HFFc6 (cell line): ENCODE measurements at regions not wholly inside any gene's neighbourhood (a gene's known extent, or its start where the extent isn't known, plus 50 kb on each side); places are given as distances from the start of the nearest gene placed in this dataset.

Experiments
- DNase-seq: peaks from one replicate; pipeline ENCODE4 v3.0.0-alpha.2; 2018
- H3K27ac Mint-ChIP-seq: 2 replicates; pipeline ENCODE4 v1.8.0; 2020; ENCODE audit warnings: mild to moderate bottlenecking, mixed read lengths
- H3K27me3 Mint-ChIP-seq: 2 replicates; pipeline ENCODE4 v1.8.0; 2021; ENCODE audit warnings: mild to moderate bottlenecking, moderate library complexity, mixed read lengths; ENCODE audit not compliant: insufficient read depth
- H3K36me3 Mint-ChIP-seq: 2 replicates; pipeline ENCODE4 v1.8.0; 2021; ENCODE audit warnings: low read depth, mixed read lengths
- H3K4me1 Mint-ChIP-seq: 2 replicates; pipeline ENCODE4 v1.8.0; 2020; ENCODE audit warnings: low read depth, mixed read lengths
- H3K4me3 Mint-ChIP-seq: 2 replicates; pipeline ENCODE4 v1.8.0; 2020; ENCODE audit warnings: mild to moderate bottlenecking, moderate library complexity, mixed read lengths
- H3K9me3 Mint-ChIP-seq: 2 replicates; pipeline ENCODE4 v1.8.0; 2020; ENCODE audit warnings: mild to moderate bottlenecking, mixed read lengths
- TF ChIP-seq, protein P1 (sequence below): fragments of 200-600 bp; sonication (generic); IDR thresholded peaks from 2 replicates; pipeline ENCODE4 v1.5.0; 2021; ENCODE audit warnings: antibody characterized with exemption, mild to moderate bottlenecking

DNA sequence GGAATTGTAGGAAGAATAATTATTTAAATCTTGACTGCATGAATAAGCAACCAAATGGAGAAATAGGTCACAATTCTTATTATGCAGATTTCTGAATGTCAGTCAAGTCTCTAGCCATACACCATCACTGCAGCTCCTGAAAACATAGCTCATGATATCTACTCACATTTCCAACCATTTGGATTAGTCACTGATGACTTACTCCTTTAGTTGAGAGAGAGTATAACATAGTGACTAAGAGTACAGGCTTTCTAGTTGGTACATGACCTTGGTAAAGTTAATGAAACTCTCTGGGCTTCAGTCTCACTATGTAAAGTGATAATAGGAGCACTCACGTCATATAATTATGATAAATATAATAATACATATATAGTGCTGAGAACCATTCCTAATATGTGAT, 265.2 kb downstream of the KCNA4 start:
- H3K4me3 Mint-ChIP-seq, result no peak overlapping the region
- TF ChIP-seq, protein P1, sequence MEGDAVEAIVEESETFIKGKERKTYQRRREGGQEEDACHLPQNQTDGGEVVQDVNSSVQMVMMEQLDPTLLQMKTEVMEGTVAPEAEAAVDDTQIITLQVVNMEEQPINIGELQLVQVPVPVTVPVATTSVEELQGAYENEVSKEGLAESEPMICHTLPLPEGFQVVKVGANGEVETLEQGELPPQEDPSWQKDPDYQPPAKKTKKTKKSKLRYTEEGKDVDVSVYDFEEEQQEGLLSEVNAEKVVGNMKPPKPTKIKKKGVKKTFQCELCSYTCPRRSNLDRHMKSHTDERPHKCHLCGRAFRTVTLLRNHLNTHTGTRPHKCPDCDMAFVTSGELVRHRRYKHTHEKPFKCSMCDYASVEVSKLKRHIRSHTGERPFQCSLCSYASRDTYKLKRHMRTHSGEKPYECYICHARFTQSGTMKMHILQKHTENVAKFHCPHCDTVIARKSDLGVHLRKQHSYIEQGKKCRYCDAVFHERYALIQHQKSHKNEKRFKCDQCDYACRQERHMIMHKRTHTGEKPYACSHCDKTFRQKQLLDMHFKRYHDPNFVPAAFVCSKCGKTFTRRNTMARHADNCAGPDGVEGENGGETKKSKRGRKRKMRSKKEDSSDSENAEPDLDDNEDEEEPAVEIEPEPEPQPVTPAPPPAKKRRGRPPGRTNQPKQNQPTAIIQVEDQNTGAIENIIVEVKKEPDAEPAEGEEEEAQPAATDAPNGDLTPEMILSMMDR, result no peak
- no peak overlapping the region for H3K27ac Mint-ChIP-seq
- no peaks in the 10 kb centered on the region; the same call in 1 of the 2 replicates for H3K27me3 Mint-ChIP-seq
- H3K36me3 Mint-ChIP-seq, result no peaks in the 10 kb centered on the region; the same call in 1 of the 2 replicates
- no peak for DNase-seq
- peaks cover 47% of the 10 kb centered on the region for H3K9me3 Mint-ChIP-seq
- H3K4me1 Mint-ChIP-seq, result no peaks in the 10 kb centered on the region

DNA sequence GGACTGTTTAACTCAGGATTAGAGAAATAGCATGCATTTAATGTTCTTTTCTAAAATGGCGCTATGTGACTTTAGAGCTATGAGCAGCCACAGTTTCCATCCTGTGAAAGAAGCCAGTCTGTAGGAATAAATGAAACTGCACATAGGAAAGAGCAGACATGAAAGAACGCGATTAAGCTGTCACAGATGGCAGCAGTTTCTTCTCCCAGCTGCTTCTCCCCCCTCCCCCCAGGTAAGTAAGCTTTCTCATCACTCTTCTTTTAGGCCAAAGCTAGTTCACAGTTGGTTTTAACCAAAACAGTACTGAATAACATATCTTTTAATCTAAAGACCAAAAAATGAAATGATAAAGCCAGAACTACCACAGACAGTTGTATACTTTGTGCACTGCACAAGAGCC, 266.4 kb downstream of the KCNA4 start:
- Mint-ChIP-seq H3K36me3 (no peaks in the 10 kb centered on the region; the same call in 1 of the 2 replicates), H3K4me3 (no peak overlapping the region), H3K9me3 (peaks cover 53% of the 10 kb centered on the region), H3K27ac (no peak overlapping the region), H3K4me1 (no peaks in the 10 kb centered on the region), H3K27me3 (no peaks in the 10 kb centered on the region; the same call in none of the 2 replicates)
- TF ChIP-seq, protein P1, result no peak
- no peak for DNase-seq

DNA sequence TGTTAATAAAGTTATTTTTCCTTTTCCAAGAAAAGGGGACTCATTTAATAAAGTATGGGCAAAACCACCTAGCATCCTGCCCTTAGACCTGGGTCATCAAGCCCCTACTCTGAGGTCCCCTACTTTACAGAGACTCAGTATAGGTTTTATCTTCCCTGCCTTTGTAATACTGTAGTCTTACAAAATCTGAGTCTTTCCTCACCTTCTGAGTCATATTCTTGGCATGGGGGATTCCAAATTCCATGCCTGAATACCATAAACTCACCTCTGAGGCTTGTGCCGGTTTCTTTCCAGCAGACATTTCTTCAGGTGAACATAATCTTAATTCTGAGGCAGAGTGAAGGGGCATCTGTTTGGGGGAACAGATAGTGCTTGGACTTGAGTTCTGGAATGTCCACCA, 282.5 kb downstream of the KCNA4 start:
- no peaks in the 10 kb centered on the region for H3K4me1 Mint-ChIP-seq
- TF ChIP-seq, protein P1, result no peak
- no peaks in the 10 kb centered on the region for H3K36me3 Mint-ChIP-seq
- H3K27ac Mint-ChIP-seq, result no peak overlapping the region
- H3K4me3 Mint-ChIP-seq, result no peak overlapping the region
- DNase-seq, result no peak
- no peaks in the 10 kb centered on the region; the same call in 1 of the 2 replicates for H3K27me3 Mint-ChIP-seq
- H3K9me3 Mint-ChIP-seq, result peaks cover 42% of the 10 kb centered on the region

DNA sequence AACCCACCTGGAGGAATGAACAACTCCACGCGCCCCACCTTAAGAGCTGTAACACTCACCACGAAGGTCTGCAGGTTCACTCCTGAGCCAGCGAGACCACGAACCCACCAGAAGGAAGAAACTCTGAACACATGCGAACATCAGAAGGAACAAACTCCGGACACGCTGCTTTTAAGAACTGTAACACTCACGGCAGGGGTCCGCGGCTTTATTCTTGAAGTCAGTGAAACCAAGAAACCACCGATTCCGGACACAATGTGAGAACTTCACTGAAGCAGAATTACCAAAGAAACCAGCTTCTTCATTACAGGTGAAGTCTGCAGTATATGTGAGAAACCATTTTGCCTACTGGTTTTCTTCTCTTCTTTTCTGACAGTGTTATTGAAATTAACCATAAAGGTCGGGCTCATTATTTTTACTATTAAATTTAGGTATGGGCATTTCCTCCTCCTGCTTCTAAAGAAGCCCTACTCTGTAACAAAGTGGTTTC, 303.0 kb downstream of the KCNA4 start:
- TF ChIP-seq, protein P1, result no peak
- Mint-ChIP-seq H3K4me1 (no peaks in the 10 kb centered on the region), H3K36me3 (no peaks in the 10 kb centered on the region), H3K4me3 (no peak overlapping the region), H3K27ac (no peak overlapping the region), H3K27me3 (no peaks in the 10 kb centered on the region), H3K9me3 (peaks cover 42% of the 10 kb centered on the region)
- no peak for DNase-seq

DNA sequence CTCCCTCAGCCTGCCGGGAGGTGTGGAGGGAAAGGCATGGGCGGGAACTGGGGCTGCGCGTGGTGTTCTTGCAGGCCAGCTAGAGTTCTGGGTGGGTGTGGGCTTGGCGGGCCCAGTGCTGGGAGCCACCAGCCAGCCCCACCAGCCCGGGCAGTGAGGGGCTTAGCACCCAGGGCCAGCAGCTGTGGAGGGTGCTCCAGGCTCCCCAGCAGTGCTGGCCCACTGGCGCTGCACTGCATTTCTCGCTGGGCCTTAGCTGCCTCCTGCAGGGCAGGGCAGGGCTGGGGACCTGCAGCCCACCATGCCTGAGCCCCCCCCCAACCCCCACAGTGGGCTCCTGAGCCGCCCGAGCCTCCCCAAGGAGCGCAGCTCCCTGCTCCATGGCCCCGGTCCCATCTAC, 304.2 kb downstream of the KCNA4 start:
- H3K9me3 Mint-ChIP-seq, result peaks cover 41% of the 10 kb centered on the region
- H3K27ac Mint-ChIP-seq, result no peak overlapping the region
- H3K27me3 Mint-ChIP-seq, result no peaks in the 10 kb centered on the region
- TF ChIP-seq, protein P1, result no peak
- no peak overlapping the region for H3K4me3 Mint-ChIP-seq
- no peaks in the 10 kb centered on the region for H3K4me1 Mint-ChIP-seq
- DNase-seq, result no peak
- H3K36me3 Mint-ChIP-seq, result no peaks in the 10 kb centered on the region

DNA sequence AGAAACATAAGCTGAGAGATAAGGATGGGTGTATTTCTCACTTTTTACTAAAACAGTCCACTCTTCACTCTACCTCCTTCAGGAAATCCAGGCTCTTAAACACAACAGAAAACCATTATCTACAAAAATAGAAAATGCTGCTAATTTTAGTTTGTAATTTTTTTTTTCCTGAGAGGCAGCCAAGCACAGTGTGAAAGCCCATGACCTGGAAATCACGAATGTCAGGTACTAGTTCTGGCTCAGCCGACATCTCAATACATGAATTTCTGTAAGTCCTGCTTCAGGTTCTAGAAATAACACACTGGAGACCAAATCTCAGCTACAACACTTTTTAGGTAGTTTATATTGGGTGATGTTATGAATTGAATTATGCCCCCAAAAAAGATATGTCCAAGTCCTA, 308.9 kb downstream of the KCNA4 start:
- no peak for DNase-seq
- no peaks in the 10 kb centered on the region for H3K4me1 Mint-ChIP-seq
- H3K27ac Mint-ChIP-seq, result no peak overlapping the region
- no peaks in the 10 kb centered on the region; the same call in 1 of the 2 replicates for H3K27me3 Mint-ChIP-seq
- no peaks in the 10 kb centered on the region for H3K36me3 Mint-ChIP-seq
- TF ChIP-seq, protein P1, result no peak
- H3K9me3 Mint-ChIP-seq, result peaks cover 37% of the 10 kb centered on the region
- no peak overlapping the region for H3K4me3 Mint-ChIP-seq
